CD4-positive, alpha-beta T cell treated with Interferon gamma for 1 hour (primary cell): ENCODE measurements at regions not wholly inside any gene's neighbourhood (a gene's known extent, or its start where the extent isn't known, plus 50 kb on each side); places are given as distances from the start of the nearest gene placed in this dataset.
"Not testable (repeated sequence)": the region's sequence is repeated elsewhere in the genome, so short reads cannot be mapped to it uniquely, and the experiment has no call there.

Source experiments
- DNase-seq: peaks from one replicate; pipeline ENCODE4 v3.0.0-alpha.2; 2020

- DNase-seq = no peak
Measured at GRCh38 chr5:111973961-111974360, 217.0 kb upstream of the NREP start.

- no peak for DNase-seq
Measured at GRCh38 chr5:111972548-111972947, 215.6 kb upstream of the NREP start.

GRCh38 chr5:111972080-111972479, 215.1 kb upstream of the NREP start:
- no peak for DNase-seq

GRCh38 chr5:111968459-111968858, 211.5 kb upstream of the NREP start:
- no peak for DNase-seq

- DNase-seq = no peak
Measured at GRCh38 chr5:111967463-111967862, 210.5 kb upstream of the NREP start.

- DNase-seq = no peak
Measured at GRCh38 chr5:111966290-111966689, 209.3 kb upstream of the NREP start.

GRCh38 chr5:111963555-111963954, 206.6 kb upstream of the NREP start:
- DNase-seq = no peak

GRCh38 chr5:111962906-111963305, 205.9 kb upstream of the NREP start:
- DNase-seq = no peak

GRCh38 chr5:111961862-111962261, 204.9 kb upstream of the NREP start:
- DNase-seq = no peak

- DNase-seq = no peak
Measured at GRCh38 chr5:111960476-111961215, 203.7 kb upstream of the NREP start.

- DNase-seq = no peak
Measured at GRCh38 chr5:111958851-111959250, 201.9 kb upstream of the NREP start.

GRCh38 chr5:111956765-111957164, 199.8 kb upstream of the NREP start:
- not testable (repeated sequence) for DNase-seq

- no peak for DNase-seq
Measured at GRCh38 chr5:111954516-111955395, 197.8 kb upstream of the NREP start.

- DNase-seq = no peak
Measured at GRCh38 chr5:111953351-111954127, 196.5 kb upstream of the NREP start.

- DNase-seq = no peak
Measured at GRCh38 chr5:111952555-111952954, 195.6 kb upstream of the NREP start.

GRCh38 chr5:111950660-111951059, 193.7 kb upstream of the NREP start:
- no peak for DNase-seq

- no peak for DNase-seq
Measured at GRCh38 chr5:111948092-111948841, 191.3 kb upstream of the NREP start.

- no peak for DNase-seq
Measured at GRCh38 chr5:111946556-111946955, 189.6 kb upstream of the NREP start.

- DNase-seq = no peak
Measured at GRCh38 chr5:111945535-111945934, 188.5 kb upstream of the NREP start.

GRCh38 chr5:111942661-111943401, 185.8 kb upstream of the NREP start:
- DNase-seq = no peak

GRCh38 chr5:111942201-111942600, 185.2 kb upstream of the NREP start:
- DNase-seq = no peak

- DNase-seq = no peak
Measured at GRCh38 chr5:111937094-111937493, 180.1 kb upstream of the NREP start.
